CD14-positive monocyte (primary cell): ENCODE measurements at regions not wholly inside any gene's neighbourhood (a gene's known extent, or its start where the extent isn't known, plus 50 kb on each side); places are given as distances from the start of the nearest gene placed in this dataset.

ENCODE experiments used
- DNase-seq, 3 donors: peaks; one replicate each; pipeline ENCODE4 v3.0.0-alpha.2; 2011 to 2022
- H2AFZ ChIP-seq: 2 replicates; pipeline ENCODE4 v1.6.0; 2012; ENCODE audit warnings: mild to moderate bottlenecking, low read depth, low read length, inconsistent platforms; ENCODE audit not compliant: insufficient read depth, poor library complexity, severe bottlenecking
- H3K27ac ChIP-seq, 2 donors: 1 replicate in 1 of 2; 2 replicates in 1 of 2; pipeline ENCODE4 v1.5.1; 2012 to 2013; ENCODE audit warnings: low read length in 2 of 2, control low read depth in 1 of 2, inconsistent platforms in 1 of 2, low read depth in 1 of 2, mild to moderate bottlenecking in 1 of 2
- H3K27me3 ChIP-seq, 2 donors: one replicate each; pipeline versions ENCODE4 v1.6.0 to v1.6.1; 2011 to 2013; ENCODE audit warnings: low read length in 2 of 2; ENCODE audit not compliant: control insufficient read depth in 2 of 2, insufficient read depth in 2 of 2
- H3K36me3 ChIP-seq, 2 donors: replicated peaks in 1 of 2; 1 replicate in 1 of 2; 2 replicates in 1 of 2; pipeline versions ENCODE4 v1.5.1 to v1.6.1; 2012 to 2013; ENCODE audit warnings: low read length in 2 of 2, control low read depth in 1 of 2, inconsistent platforms in 1 of 2, mild to moderate bottlenecking in 1 of 2; ENCODE audit not compliant: insufficient read depth in 2 of 2, control insufficient read depth in 1 of 2
- H3K4me1 ChIP-seq, 2 donors: 1 replicate in 1 of 2; 2 replicates in 1 of 2; pipeline versions ENCODE4 v1.5.1 to v1.6.1; 2012 to 2013; ENCODE audit warnings: low read length in 2 of 2, control low read depth in 1 of 2, inconsistent platforms in 1 of 2, mild to moderate bottlenecking in 1 of 2, moderate library complexity in 1 of 2; ENCODE audit not compliant: insufficient read depth in 2 of 2, control insufficient read depth in 1 of 2
- H3K4me2 ChIP-seq: replicated peaks from 2 replicates; pipeline ENCODE3; 2012; ENCODE audit warnings: low read length, moderate library complexity, mild to moderate bottlenecking; ENCODE audit not compliant: poor library complexity, severe bottlenecking; ENCODE audit errors: extremely low read depth
- H3K4me3 ChIP-seq, 3 experiments: fragments of 200-600 bp in 1 of 3; sonication (generic) in 1 of 3; replicated peaks in 1 of 3; 1 replicate in 2 of 3; 2 replicates in 1 of 3; pipeline ENCODE4 v1.5.1; 2011 to 2013; ENCODE audit warnings: low read length in 3 of 3, mild to moderate bottlenecking in 3 of 3, control low read depth in 2 of 3, low read depth in 2 of 3, inconsistent platforms in 1 of 3, moderate library complexity in 1 of 3
- H3K79me2 ChIP-seq: 2 replicates; pipeline ENCODE4 v1.6.0; 2012; ENCODE audit warnings: mild to moderate bottlenecking, control low read depth, inconsistent platforms, low read length, moderate library complexity; ENCODE audit not compliant: insufficient read depth
- H3K9ac ChIP-seq: 2 replicates; pipeline ENCODE4 v1.6.0; 2017; ENCODE audit warnings: low read length, mild to moderate bottlenecking; ENCODE audit not compliant: insufficient read depth, poor library complexity, severe bottlenecking
- H3K9me3 ChIP-seq, 2 donors: replicated peaks in 1 of 2; 1 replicate in 1 of 2; 2 replicates in 1 of 2; pipeline versions ENCODE4 v1.5.1 to v1.6.1; 2012 to 2013; ENCODE audit warnings: low read length in 2 of 2, control low read depth in 1 of 2; ENCODE audit not compliant: control insufficient read depth in 1 of 2, insufficient read depth in 1 of 2
- H4K20me1 ChIP-seq: 2 replicates; pipeline ENCODE4 v1.6.0; 2012; ENCODE audit warnings: mild to moderate bottlenecking, low read length, control low read depth, moderate library complexity; ENCODE audit not compliant: insufficient read depth
- H3K27ac Mint-ChIP-seq, 7 donors: one replicate each; pipeline ENCODE4 v1.8.0; 2020; ENCODE audit warnings: mild to moderate bottlenecking in 7 of 7, mixed read lengths in 7 of 7, moderate library complexity in 6 of 7, inconsistent platforms in 2 of 7
- H3K27me3 Mint-ChIP-seq, 3 donors: one replicate each; pipeline ENCODE4 v1.8.0; 2021 to 2022; ENCODE audit warnings: low read depth in 3 of 3, mild to moderate bottlenecking in 3 of 3, mixed read lengths in 3 of 3, moderate library complexity in 3 of 3, inconsistent platforms in 1 of 3
- H3K36me3 Mint-ChIP-seq, 2 donors: one replicate each; pipeline ENCODE4 v1.8.0; 2020; ENCODE audit warnings: mixed read lengths in 2 of 2, inconsistent platforms in 1 of 2, mild to moderate bottlenecking in 1 of 2
- H3K4me1 Mint-ChIP-seq: one replicate; pipeline ENCODE4 v1.8.0; 2020; ENCODE audit warnings: mild to moderate bottlenecking, mixed read lengths
- H3K4me3 Mint-ChIP-seq, 2 donors: one replicate each; pipeline ENCODE4 v1.8.0; 2020; ENCODE audit warnings: mild to moderate bottlenecking in 2 of 2, mixed read lengths in 2 of 2, moderate library complexity in 1 of 2
- H3K9me3 Mint-ChIP-seq, 7 donors: one replicate each; pipeline ENCODE4 v1.8.0; 2020 to 2022; ENCODE audit warnings: mixed read lengths in 7 of 7, mild to moderate bottlenecking in 6 of 7, moderate library complexity in 6 of 7, inconsistent platforms in 2 of 7
- CTCF ChIP-seq: fragments of 200-600 bp; IDR thresholded peaks from one replicate; pipeline ENCODE4 v1.8.0; 2022; ENCODE audit warnings: antibody characterized with exemption, mild to moderate bottlenecking
- WGBS: methylation state at CpG from one replicate; pipeline ENCODE4 v1.1.5; 2013; ENCODE audit warnings: missing lambda C conversion rate; ENCODE audit not compliant: insufficient coverage; 5-methylcytosine and 5-hydroxymethylcytosine counted together
- intact Hi-C, 2 donors: fragments of 100-400 bp; cut with micrococcal nuclease; formaldehyde crosslinking; loops; one replicate each; pipeline versions ENCODE4 v1.15.0 to v1.15.1; 2023

GRCh38 chr18:40613721-40614120, 1341.3 kb upstream of the PIK3C3 start:
- Histone ChIP-seq H3K9ac (no peak overlapping the region), H3K79me2 (no peaks in the 10 kb centered on the region), H3K4me1 (no peaks in the 10 kb centered on the region), H3K27ac (no peak overlapping the region), H3K9me3 (no peaks in the 10 kb centered on the region), H3K27me3 (no peaks in the 10 kb centered on the region), H3K36me3 (no peaks in the 10 kb centered on the region), H3K4me2 (no peak overlapping the region), H4K20me1 (no peaks in the 10 kb centered on the region), H3K4me3 (no peak overlapping the region), H2AFZ (no peak overlapping the region)
- H3K4me3 Mint-ChIP-seq = no peak overlapping the region
- H3K4me1 Mint-ChIP-seq = no peaks in the 10 kb centered on the region
- DNase-seq = no peak
- H3K27me3 Mint-ChIP-seq = no peaks in the 10 kb centered on the region
- H3K36me3 Mint-ChIP-seq = no peaks in the 10 kb centered on the region
- no peak overlapping the region for H3K27ac Mint-ChIP-seq
- TF ChIP-seq CTCF = no peak
- H3K9me3 Mint-ChIP-seq = peaks cover 0 to 5% (median 0%) of the 10 kb centered on the region in 7 donors
- intact Hi-C loops = no loop called here

- no peaks in the 10 kb centered on the region for H3K4me1 Mint-ChIP-seq
- intact Hi-C loops = no loop called here
- Histone ChIP-seq H3K36me3 (no peaks in the 10 kb centered on the region), H3K27me3 (no peaks in the 10 kb centered on the region), H3K9ac (no peak overlapping the region), H3K9me3 (peaks cover 0 to 3% of the 10 kb centered on the region in 2 donors), H3K4me3 (no peak overlapping the region), H4K20me1 (no peaks in the 10 kb centered on the region), H3K4me2 (no peak overlapping the region), H3K4me1 (no peaks in the 10 kb centered on the region), H2AFZ (no peak overlapping the region), H3K27ac (no peak overlapping the region), H3K79me2 (no peaks in the 10 kb centered on the region)
- no peak overlapping the region for H3K4me3 Mint-ChIP-seq
- WGBS = no CpG with 5 or more reads among the region's 1 CpG
- peaks cover 0 to 5% (median 0%) of the 10 kb centered on the region in 7 donors for H3K9me3 Mint-ChIP-seq
- H3K27ac Mint-ChIP-seq = no peak overlapping the region
- H3K27me3 Mint-ChIP-seq = no peaks in the 10 kb centered on the region
- DNase-seq = no peak
- H3K36me3 Mint-ChIP-seq = no peaks in the 10 kb centered on the region
- no peak for TF ChIP-seq CTCF
Observed at GRCh38 chr18:40612356-40612755, 1342.7 kb upstream of the PIK3C3 start.
